Osteoblast (primary cell): ENCODE measurements at regions not wholly inside any gene's neighbourhood (a gene's known extent, or its start where the extent isn't known, plus 50 kb on each side); places are given as distances from the start of the nearest gene placed in this dataset.

ENCODE experiments used
- DNase-seq: peaks from one replicate; pipeline ENCODE4 v3.0.0; 2011; ENCODE audit warnings: low spot score, mixed read lengths; ENCODE audit not compliant: insufficient read length; ENCODE audit errors: missing footprints
- H2AFZ ChIP-seq: 2 replicates; pipeline ENCODE4 v1.6.0; 2011; ENCODE audit warnings: mild to moderate bottlenecking, low read length
- H3K27ac ChIP-seq: 2 replicates; pipeline ENCODE4 v1.5.1; 2011; ENCODE audit warnings: mild to moderate bottlenecking, low read depth, low read length, moderate library complexity
- H3K27me3 ChIP-seq: 2 replicates; pipeline ENCODE4 v1.6.0; 2012; ENCODE audit warnings: mild to moderate bottlenecking, control low read depth, inconsistent platforms, low read length, moderate library complexity; ENCODE audit not compliant: insufficient read depth
- H3K36me3 ChIP-seq: 2 replicates; pipeline ENCODE4 v1.5.1; 2011; ENCODE audit warnings: mild to moderate bottlenecking, low read length, control low read depth, moderate library complexity; ENCODE audit not compliant: insufficient read depth
- H3K4me1 ChIP-seq: 2 replicates; pipeline ENCODE4 v1.5.1; 2011; ENCODE audit warnings: mild to moderate bottlenecking, low read length, control low read depth, moderate library complexity; ENCODE audit not compliant: insufficient read depth
- H3K4me2 ChIP-seq: 2 replicates; pipeline ENCODE4 v1.6.0; 2011; ENCODE audit warnings: mild to moderate bottlenecking, low read length; ENCODE audit not compliant: insufficient read depth
- H3K4me3 ChIP-seq: fragments of 200-600 bp; sonication (generic); 3 replicates; pipeline ENCODE4 v1.5.1; 2012; ENCODE audit warnings: mild to moderate bottlenecking, low read length, inconsistent platforms; ENCODE audit not compliant: insufficient read depth
- H3K79me2 ChIP-seq: 2 replicates; pipeline ENCODE4 v1.6.0; 2012; ENCODE audit warnings: mild to moderate bottlenecking, low read length, control low read depth, inconsistent platforms; ENCODE audit not compliant: insufficient read depth
- H3K9me3 ChIP-seq: 2 replicates; pipeline ENCODE4 v1.5.1; 2011; ENCODE audit warnings: low read depth, low read length, control low read depth
- H4K20me1 ChIP-seq: 2 replicates; pipeline ENCODE4 v1.6.0; 2012; ENCODE audit warnings: mild to moderate bottlenecking, low read length, control low read depth; ENCODE audit not compliant: insufficient read depth
- TF ChIP-seq, protein P1 (sequence below): IDR thresholded peaks from 2 replicates; pipeline ENCODE4 v1.5.1; 2011; ENCODE audit warnings: mild to moderate bottlenecking, low read depth, low read length, moderate library complexity; ENCODE audit errors: extremely low read depth

DNA sequence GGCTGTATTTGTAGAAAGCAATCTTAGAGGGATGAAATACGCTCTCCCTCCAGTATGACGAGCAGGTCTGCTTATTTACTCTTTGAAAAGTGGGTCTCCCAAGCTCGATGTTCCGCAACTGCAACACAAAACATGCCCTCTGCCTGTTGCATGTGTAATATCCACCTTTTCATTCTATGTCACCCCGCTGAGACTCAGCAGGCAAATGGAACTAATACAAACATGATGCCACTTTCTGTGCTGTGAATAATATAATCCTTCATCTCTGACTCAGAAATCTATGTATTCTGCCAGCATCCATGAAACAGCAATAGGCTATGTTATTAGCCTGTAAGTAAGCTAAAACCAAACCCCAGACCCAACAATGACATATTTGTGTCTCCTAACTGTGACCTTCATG lies 200.8 kb upstream of the TMCO5A start:
- no peak for DNase-seq

DNA sequence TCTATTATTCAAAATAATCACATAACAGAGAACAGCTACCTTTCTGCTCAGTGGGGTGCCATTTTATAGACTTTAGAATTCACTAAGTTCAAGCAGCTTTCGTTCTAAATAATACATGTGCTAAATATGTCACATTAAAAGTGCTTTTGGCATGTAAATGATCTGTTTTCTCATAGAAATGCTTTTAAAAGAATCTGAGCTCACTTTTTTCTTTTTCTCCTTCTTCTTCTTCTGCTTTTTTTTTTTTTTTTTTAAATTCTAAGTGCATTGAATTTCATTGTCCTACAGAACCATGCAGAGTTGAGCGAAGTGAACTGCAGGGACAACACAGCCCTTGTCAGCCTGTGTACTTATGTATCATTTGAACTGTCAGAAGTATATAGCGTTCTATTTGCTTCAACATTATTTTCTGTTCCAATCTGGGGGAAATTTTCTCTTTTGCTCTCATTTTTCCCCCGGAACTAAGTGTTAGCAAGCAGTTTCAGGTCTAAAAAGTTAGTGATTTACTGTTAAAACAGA lies 193.8 kb upstream of the TMCO5A start:
- H2AFZ ChIP-seq, result peak overlapping the region; percentile 6
- TF ChIP-seq, protein P1, sequence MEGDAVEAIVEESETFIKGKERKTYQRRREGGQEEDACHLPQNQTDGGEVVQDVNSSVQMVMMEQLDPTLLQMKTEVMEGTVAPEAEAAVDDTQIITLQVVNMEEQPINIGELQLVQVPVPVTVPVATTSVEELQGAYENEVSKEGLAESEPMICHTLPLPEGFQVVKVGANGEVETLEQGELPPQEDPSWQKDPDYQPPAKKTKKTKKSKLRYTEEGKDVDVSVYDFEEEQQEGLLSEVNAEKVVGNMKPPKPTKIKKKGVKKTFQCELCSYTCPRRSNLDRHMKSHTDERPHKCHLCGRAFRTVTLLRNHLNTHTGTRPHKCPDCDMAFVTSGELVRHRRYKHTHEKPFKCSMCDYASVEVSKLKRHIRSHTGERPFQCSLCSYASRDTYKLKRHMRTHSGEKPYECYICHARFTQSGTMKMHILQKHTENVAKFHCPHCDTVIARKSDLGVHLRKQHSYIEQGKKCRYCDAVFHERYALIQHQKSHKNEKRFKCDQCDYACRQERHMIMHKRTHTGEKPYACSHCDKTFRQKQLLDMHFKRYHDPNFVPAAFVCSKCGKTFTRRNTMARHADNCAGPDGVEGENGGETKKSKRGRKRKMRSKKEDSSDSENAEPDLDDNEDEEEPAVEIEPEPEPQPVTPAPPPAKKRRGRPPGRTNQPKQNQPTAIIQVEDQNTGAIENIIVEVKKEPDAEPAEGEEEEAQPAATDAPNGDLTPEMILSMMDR, result no peak
- no peaks in the 10 kb centered on the region for H3K9me3 ChIP-seq
- H3K79me2 ChIP-seq, result no peaks in the 10 kb centered on the region
- H3K27me3 ChIP-seq, result peaks cover 35% of the 10 kb centered on the region
- H4K20me1 ChIP-seq, result no peaks in the 10 kb centered on the region
- H3K4me3 ChIP-seq, result no peak overlapping the region
- H3K4me1 ChIP-seq, result no peaks in the 10 kb centered on the region
- no peaks in the 10 kb centered on the region for H3K36me3 ChIP-seq
- no peak overlapping the region for H3K27ac ChIP-seq
- H3K4me2 ChIP-seq, result no peak overlapping the region
- no peak for DNase-seq

More for the DNA sequence above, 200.8 kb upstream of the TMCO5A start:
- Histone ChIP-seq H2AFZ (no peak overlapping the region), H3K79me2 (no peaks in the 10 kb centered on the region), H3K4me2 (no peak overlapping the region), H3K4me1 (no peaks in the 10 kb centered on the region), H3K4me3 (no peak overlapping the region), H3K36me3 (no peaks in the 10 kb centered on the region), H3K27ac (no peak overlapping the region), H3K9me3 (no peaks in the 10 kb centered on the region), H3K27me3 (peaks cover 3% of the 10 kb centered on the region), H4K20me1 (no peaks in the 10 kb centered on the region)
- TF ChIP-seq, protein P1, result no peak

DNA sequence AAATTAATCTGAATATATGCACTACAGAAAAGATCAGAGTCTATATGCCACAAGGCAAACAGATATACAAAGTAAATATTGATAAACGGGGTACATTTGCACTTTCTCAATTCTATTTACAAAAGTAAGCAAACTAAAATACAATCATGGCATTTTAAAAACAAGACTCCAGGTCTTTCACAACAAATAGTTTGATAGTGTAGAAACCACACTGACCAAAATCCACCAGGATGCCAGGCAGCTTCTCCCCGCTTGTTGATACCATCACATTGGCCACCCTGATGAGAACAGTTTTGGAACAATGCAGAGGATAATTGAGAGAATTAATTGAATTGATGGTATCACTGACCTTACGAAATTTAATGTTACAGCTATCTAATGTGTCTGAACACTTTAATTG lies 190.6 kb upstream of the TMCO5A start:
- no peaks in the 10 kb centered on the region for H3K36me3 ChIP-seq
- H3K4me3 ChIP-seq, result no peak overlapping the region
- H3K4me2 ChIP-seq, result no peak overlapping the region
- H3K27ac ChIP-seq, result no peak overlapping the region
- TF ChIP-seq, protein P1, result no peak
- H4K20me1 ChIP-seq, result no peaks in the 10 kb centered on the region
- H3K4me1 ChIP-seq, result no peaks in the 10 kb centered on the region
- peaks cover 32% of the 10 kb centered on the region for H3K27me3 ChIP-seq
- no peaks in the 10 kb centered on the region for H3K79me2 ChIP-seq
- no peak for DNase-seq
- H3K9me3 ChIP-seq, result no peaks in the 10 kb centered on the region
- no peak overlapping the region for H2AFZ ChIP-seq

DNA sequence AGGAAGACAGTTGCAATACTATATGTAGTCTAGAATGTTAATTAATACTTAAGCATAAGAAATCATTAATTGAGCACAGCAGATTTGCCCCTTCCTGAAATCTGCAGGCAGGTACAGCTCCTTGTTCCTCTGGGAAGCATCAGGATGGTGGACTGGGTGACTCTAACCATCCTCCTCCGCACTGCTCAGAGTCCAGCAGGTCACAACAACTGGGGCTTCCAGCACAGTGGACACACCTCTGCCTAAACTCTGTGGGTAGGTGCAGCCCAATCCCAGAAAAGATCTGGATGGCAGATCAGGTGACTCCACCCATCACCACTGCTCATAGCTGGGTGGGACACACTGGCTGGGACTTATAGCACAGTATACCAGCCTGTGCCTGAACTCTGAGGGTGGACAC lies 189.9 kb upstream of the TMCO5A start:
- Histone ChIP-seq H2AFZ (no peak overlapping the region), H3K27ac (no peak overlapping the region), H3K9me3 (no peaks in the 10 kb centered on the region), H3K79me2 (no peaks in the 10 kb centered on the region), H4K20me1 (no peaks in the 10 kb centered on the region), H3K36me3 (no peaks in the 10 kb centered on the region), H3K27me3 (peaks cover 27% of the 10 kb centered on the region), H3K4me2 (no peak overlapping the region), H3K4me3 (no peak overlapping the region), H3K4me1 (no peaks in the 10 kb centered on the region)
- TF ChIP-seq, protein P1, result no peak
- peak; percentile 48 for DNase-seq
